ENCODE measurements at regions not wholly inside any gene's neighbourhood (a gene's known extent, or its start where the extent isn't known, plus 50 kb on each side); places are given as distances from the start of the nearest gene placed in this dataset.
A peak's percentile ranks its signal among the peaks of the same experiment; 100 is the strongest.

- Histone ChIP-seq H3K4me1 (peaks cover 0 to under 1% (median 0%) of the 10 kb centered on the region in 3 donors), H3K27me3 (no peaks in the 10 kb centered on the region), H3K36me3 (no peaks in the 10 kb centered on the region), H3K4me3 (no peak overlapping the region), H3K27ac (no peak overlapping the region), H3K9me3 (no peaks in the 10 kb centered on the region)
- 80 to 86% methylated on average over 2 of the region's 2 CpGs for WGBS, 2 donors
- DNase-seq = no peak
- no peak for TF ChIP-seq CTCF (IDR thresholded peaks at IDR 0.05)
- no peak for TF ChIP-seq POLR2A (IDR thresholded peaks at IDR 0.05)
- intact Hi-C loops (cut with DNase I) = no loop called here
These were observed 365.6 kb upstream of the UBE2E3 start for GRCh38 chr2:180614776-180615175.

- intact Hi-C loops (cut with DNase I) = no loop called here
- Histone ChIP-seq H3K36me3 (no peaks in the 10 kb centered on the region), H3K4me1 (peaks cover 0 to 6% (median 0%) of the 10 kb centered on the region in 3 donors), H3K27ac (no peak overlapping the region), H3K9me3 (no peaks in the 10 kb centered on the region), H3K4me3 (no peak overlapping the region), H3K27me3 (no peaks in the 10 kb centered on the region)
- TF ChIP-seq POLR2A (IDR thresholded peaks at IDR 0.05) = no peak
- TF ChIP-seq CTCF (IDR thresholded peaks at IDR 0.05) = no peak
- no peak for DNase-seq
- 49 to 57% methylated on average over 3 of the region's 3 CpGs for WGBS, 2 donors
These were observed 370.6 kb upstream of the UBE2E3 start for GRCh38 chr2:180609626-180610340.

- intact Hi-C loops (cut with DNase I) = no loop called here
- Histone ChIP-seq H3K4me3 (no peak overlapping the region), H3K27me3 (no peaks in the 10 kb centered on the region), H3K36me3 (no peaks in the 10 kb centered on the region), H3K4me1 (peaks cover 0 to 6% (median 0%) of the 10 kb centered on the region in 3 donors), H3K27ac (no peak overlapping the region), H3K9me3 (no peaks in the 10 kb centered on the region)
- TF ChIP-seq CTCF (IDR thresholded peaks at IDR 0.05) (no peak), POLR2A (IDR thresholded peaks at IDR 0.05) (no peak)
- no peak for DNase-seq
- 60 to 72% methylated on average over 4 of the region's 4 CpGs for WGBS, 2 donors
These were observed 372.8 kb upstream of the UBE2E3 start for GRCh38 chr2:180607514-180608049.

- TF ChIP-seq POLR2A (IDR thresholded peaks at IDR 0.05) = no peak
- TF ChIP-seq CTCF (IDR thresholded peaks at IDR 0.05) = peak in 3 of 6 experiments; percentile 9 to 53 (median 20)
- no peaks in the 10 kb centered on the region for H3K27me3 ChIP-seq
- H3K27ac ChIP-seq = no peak overlapping the region
- H3K4me1 ChIP-seq = no peaks in the 10 kb centered on the region
- intact Hi-C loops (cut with DNase I) = no loop called here
- no peaks in the 10 kb centered on the region for H3K9me3 ChIP-seq
- H3K36me3 ChIP-seq = no peaks in the 10 kb centered on the region
- H3K4me3 ChIP-seq = no peak overlapping the region
- no peak for DNase-seq
- WGBS, 2 donors = 48 to 57% methylated on average over 4 of the region's 4 CpGs
These were observed 376.3 kb upstream of the UBE2E3 start for GRCh38 chr2:180604077-180604476.

GRCh38 chr2:180601016-180601415, 379.4 kb upstream of the UBE2E3 start:
- intact Hi-C loops (cut with DNase I) = no loop called here
- WGBS, 2 donors = 52 to 66% methylated on average over 1 of the region's 1 CpG

More at GRCh38 chr2:180601016-180601415, 379.4 kb upstream of the UBE2E3 start:
- Histone ChIP-seq H3K4me3 (no peak overlapping the region), H3K4me1 (no peaks in the 10 kb centered on the region), H3K36me3 (no peaks in the 10 kb centered on the region), H3K27me3 (no peaks in the 10 kb centered on the region), H3K9me3 (no peaks in the 10 kb centered on the region), H3K27ac (no peak overlapping the region)
- TF ChIP-seq CTCF (IDR thresholded peaks at IDR 0.05) = no peak
- no peak for DNase-seq
